NCI-H1930 (cell line): ENCODE measurements at regions not wholly inside any gene's neighbourhood (a gene's known extent, or its start where the extent isn't known, plus 50 kb on each side); places are given as distances from the start of the nearest gene placed in this dataset.

Experiments
- DNase-seq, 2 experiments: peaks; one replicate each; lab custom pipeline; 2025; lab: John Stamatoyannopoulos, UW

DNA sequence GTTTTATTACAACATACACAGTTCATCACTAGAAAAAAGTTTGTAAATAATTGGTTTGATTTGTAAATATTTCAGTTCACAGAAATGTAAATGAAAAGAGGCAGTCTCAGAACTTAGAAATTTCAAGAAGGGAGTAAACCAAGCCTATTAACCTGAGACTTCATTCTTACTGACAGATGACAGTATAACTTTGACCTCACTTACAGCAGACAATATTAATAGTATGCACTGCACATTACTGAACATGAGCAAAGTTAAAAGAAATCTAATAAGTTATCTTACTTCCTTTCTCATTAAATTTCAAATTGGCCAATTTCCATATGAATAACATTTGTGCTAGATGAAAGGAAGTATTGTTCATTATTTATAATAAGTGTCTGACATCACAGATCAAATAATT is 235.8 kb downstream of the SLC6A15 start:
- no peak for DNase-seq

GRCh38 chr12:84661786-84662185 is 250.8 kb downstream of the SLC6A15 start:
- DNase-seq = no peak

DNA sequence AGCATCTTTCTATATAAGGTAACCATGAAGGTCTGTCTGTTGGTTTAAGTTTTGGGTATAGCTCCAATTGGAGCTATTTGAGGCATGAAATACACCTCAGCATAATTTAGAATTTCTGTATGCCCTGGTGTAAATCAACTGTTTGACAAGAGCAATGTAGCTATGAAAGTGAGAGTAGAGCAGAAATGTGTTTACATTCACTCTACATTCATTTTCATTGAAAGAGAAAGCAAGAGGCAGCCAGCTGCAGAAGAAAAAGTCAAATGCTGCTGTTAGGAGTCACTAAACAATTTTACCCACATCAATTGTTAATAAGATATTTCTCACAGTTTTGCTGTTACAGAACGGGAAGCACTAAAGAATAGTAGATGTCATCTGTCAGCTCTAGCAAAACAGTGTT is 252.5 kb downstream of the SLC6A15 start:
- DNase-seq = no peak

DNA sequence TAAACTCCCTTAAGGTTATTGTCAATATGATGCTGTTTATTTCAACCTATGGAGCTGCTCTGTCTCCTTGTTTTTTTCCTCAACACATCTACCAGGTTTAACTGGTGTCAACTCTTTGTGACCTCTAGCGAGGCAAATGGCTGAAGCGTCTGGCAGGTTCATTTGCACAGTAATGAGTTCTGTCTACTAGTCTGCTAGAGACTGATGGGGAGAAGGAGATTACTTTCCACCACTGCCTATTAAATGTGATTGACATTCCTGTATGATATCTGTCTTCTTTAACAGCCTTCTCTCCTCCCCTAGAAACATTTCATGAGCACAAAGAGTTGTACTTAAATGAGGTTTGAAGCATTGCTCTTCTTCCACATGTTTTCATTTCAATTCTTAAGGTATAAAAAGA is 253.7 kb downstream of the SLC6A15 start:
- no peak for DNase-seq

DNA sequence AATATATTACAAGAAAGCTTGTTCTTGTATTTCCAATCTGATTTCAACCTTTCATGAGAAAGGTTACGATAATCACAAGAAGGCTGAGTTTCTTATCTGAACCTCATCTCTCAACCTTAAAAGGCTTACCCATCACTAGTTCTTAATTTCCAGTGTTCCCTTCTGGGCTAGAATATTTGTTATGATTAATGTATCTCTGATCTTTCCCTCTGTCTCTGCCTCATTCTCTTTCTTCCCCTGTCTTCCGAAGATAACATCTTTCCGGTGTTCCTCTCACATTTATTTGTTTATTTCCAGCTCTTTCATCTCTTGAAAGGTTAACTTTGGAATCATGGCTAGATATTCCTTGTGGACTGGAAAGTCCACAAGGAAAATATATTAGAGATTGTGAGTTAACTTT is 255.9 kb downstream of the SLC6A15 start:
- DNase-seq = no peak

- no peak for DNase-seq
Measured at GRCh38 chr12:84653482-84653881, 259.1 kb downstream of the SLC6A15 start.

- no peak for DNase-seq
Measured at GRCh38 chr12:84648425-84648824, 264.2 kb downstream of the SLC6A15 start.

- no peak for DNase-seq
Measured at GRCh38 chr12:84644908-84645307, 267.7 kb downstream of the SLC6A15 start.

DNA sequence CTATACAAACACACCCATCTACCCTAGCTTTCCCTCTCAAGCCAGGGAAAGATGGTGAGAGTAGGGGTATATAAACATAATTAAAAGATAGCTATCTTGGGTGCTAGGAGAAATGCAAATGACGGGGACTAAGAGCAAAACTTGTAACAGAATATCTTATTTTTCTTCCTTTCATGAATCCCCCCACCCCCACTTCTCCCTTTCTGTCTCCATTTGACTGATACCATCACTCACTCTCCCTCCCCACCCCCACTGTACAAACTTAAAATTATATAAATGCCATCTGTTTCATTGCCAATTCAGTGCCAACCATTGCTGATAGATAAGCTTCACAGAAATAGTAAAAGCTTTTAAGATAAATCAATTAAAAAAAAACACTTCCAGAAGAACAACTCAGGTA is 268.6 kb downstream of the SLC6A15 start:
- no peak for DNase-seq

DNA sequence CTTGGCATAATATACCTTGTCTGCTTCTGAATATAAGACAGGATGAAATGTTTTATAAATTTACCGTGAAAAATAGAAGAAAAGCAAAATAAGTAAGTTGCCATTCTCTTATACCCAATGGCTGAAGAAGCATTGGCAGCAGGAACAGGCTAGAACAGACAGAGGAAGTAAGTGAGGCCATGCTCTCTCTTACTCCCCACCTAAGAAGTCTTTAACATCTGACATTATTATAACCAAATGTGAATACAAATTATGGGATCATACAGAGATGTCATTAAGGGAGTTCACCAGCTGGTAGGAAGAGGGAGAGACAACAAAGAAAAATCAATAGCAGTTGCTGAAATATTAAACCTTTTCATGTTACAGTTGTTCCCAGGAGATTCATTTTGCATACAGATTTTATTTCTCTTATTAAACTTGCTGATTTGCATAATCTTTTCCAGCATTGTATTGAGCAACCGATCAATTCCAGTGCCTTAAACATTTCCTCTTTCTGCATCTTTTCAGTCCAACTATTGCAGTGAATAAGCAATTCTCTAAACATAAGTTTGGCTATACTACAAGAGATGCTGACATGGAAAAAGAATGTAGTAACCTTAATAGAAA is 270.6 kb downstream of the SLC6A15 start:
- no peak for DNase-seq

GRCh38 chr12:84638811-84639368 is 273.7 kb downstream of the SLC6A15 start:
- DNase-seq = no peak

DNA sequence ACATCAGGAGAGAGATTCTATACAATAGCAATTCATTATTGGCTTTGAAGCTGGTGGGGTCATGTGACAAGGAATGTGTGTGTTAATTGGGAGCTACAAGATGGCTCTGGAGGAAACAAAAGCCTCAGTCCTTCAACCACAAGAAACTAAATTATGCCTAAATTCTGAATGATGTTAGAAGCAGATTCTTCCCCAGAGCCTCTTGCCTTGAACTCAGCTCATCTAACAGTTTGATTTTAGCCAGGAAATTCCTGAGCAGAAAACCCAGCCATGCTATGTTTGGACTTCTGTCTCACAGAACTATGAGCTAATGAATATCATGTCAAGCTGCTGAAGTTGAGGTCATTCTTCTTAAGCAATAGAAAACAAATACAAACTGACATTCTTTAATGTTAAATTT is 274.7 kb downstream of the SLC6A15 start:
- DNase-seq = no peak

DNA sequence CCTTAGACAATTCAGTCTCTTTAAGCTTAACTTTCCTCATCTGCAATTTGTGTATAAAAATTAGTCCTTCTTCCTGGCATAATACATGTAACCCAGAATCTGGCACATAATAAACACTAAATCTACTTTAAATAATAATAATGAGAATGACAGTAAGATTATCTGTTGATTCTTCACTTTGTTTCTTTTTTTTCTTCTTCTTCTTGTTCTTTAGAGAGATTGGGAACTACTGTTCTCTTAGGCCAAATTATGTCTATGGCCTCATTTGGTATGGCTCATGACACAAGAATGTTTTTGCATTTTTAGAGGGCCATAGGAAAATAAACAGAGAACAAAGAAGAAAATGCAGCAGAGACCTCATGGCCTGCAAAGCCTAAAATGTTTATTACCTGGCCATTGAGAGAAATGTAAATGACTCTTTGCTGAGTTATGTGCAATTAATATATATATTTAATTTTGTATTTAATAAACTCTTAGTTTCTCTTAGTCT is 275.8 kb downstream of the SLC6A15 start:
- DNase-seq = no peak

DNA sequence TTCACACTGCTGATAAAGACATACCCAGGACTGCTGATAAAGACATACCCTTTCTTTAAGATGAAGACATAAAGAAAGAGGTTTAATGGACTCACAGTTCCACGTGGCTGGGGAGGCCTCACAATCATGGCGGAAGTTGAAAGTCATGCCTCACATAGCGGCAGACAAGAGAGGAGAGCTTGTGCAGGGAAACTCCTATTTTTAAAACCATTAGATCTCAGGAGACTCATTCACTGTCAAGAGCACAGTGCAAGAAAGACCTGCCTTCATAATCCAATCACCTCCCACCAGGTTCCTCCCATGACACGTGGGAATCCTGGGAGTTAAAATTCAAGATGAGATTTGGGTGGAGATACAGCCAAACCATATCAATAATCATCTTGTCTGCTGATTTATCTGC is 278.1 kb downstream of the SLC6A15 start:
- no peak for DNase-seq

- DNase-seq = no peak
Measured at GRCh38 chr12:84632556-84632955, 280.0 kb downstream of the SLC6A15 start.

- no peak for DNase-seq
Measured at GRCh38 chr12:84631020-84631419, 281.6 kb downstream of the SLC6A15 start.

GRCh38 chr12:84627593-84627992 is 285.0 kb downstream of the SLC6A15 start:
- DNase-seq = no peak

- peak; percentile 11 to 24 for DNase-seq
Measured at GRCh38 chr12:84624601-84625000, 288.0 kb downstream of the SLC6A15 start.

GRCh38 chr12:84619053-84619571 is 293.5 kb downstream of the SLC6A15 start:
- DNase-seq = no peak

- DNase-seq = no peak
Measured at GRCh38 chr12:84607170-84607819, 305.3 kb downstream of the SLC6A15 start.

GRCh38 chr12:84605983-84606382 is 306.6 kb downstream of the SLC6A15 start:
- no peak for DNase-seq

GRCh38 chr12:84604551-84604950 is 308.0 kb downstream of the SLC6A15 start:
- DNase-seq = no peak

GRCh38 chr12:84603484-84604248 is 308.9 kb downstream of the SLC6A15 start:
- no peak for DNase-seq
